Glomerular visceral epithelial cell (primary cell): ENCODE measurements at regions not wholly inside any gene's neighbourhood (a gene's known extent, or its start where the extent isn't known, plus 50 kb on each side); places are given as distances from the start of the nearest gene placed in this dataset.

Experiments used
- DNase-seq: peaks from one replicate; pipeline ENCODE4 v3.0.0-alpha.2; 2016; ENCODE audit errors: extremely low spot score

DNA sequence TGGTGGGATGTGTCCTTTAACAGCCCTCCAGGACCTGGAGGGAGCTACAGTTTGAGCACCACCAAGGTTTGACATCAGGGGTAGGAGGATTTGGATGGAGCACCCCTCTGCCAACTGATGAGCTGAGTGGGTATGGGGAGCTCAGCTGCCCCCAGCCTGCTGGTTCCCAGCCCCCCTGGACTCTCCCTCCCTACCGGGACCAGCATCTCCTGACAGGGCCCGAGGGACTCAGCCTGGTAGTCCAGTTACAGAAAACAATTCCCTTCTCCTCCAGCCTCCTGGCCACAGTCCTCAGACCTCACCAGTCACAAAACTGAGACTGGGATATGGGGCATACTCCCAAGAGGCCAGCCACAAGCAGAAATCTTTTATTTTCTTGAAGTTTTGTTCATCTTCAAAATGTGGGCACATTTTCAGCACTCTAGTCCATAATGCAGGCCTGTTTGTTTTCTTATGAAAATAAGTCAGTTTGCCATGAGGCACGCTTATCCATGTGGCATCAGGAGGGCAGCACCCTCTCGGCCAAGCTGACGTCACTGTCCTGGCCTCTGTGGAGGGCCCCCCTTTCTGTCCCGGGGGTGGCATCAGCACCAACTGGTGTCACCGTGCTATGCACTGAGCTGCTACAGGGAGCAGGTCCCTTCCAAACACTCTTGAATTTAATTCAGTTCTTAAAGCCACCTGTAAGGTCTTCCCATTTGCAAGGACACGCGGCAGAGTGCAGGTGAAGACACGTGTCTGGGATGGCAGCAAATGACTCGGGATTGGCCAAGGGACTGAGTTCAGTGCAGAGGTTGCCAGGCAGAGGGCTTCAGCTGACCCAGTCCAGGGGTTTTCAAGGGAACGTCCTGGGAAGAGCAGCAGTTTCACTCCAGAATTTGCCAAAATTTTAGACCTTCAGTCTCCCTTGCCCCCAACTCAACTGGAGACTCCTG lies 187.6 kb downstream of the GADD45G start:
- DNase-seq: no peak

- DNase-seq: no peak
Measured at GRCh38 chr9:89793124-89793495, 188.3 kb downstream of the GADD45G start.

DNA sequence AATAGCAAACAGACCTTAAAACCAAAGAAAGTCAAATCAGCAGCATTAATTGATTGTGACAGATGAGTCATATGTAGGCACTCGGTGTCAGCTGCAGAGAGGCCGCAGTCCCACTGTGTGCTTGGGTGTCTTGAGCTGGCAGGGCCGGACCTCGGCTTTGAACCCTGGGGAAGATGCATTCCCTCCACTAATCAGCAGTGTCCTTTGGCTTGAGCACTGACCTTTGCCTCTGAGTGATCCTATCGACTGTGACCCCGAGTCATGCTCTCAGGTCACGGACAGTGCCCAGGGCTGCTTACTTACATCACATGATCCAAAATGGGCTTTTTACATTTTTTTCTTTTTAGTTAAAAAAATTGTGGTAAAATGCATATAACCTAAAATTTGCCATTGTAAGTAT lies 188.7 kb downstream of the GADD45G start:
- no peak for DNase-seq

- no peak for DNase-seq
Measured at GRCh38 chr9:89794918-89795317, 190.1 kb downstream of the GADD45G start.

GRCh38 chr9:89795538-89796195 lies 190.9 kb downstream of the GADD45G start:
- no peak for DNase-seq

- no peak for DNase-seq
Measured at GRCh38 chr9:89796606-89797005, 191.8 kb downstream of the GADD45G start.

DNA sequence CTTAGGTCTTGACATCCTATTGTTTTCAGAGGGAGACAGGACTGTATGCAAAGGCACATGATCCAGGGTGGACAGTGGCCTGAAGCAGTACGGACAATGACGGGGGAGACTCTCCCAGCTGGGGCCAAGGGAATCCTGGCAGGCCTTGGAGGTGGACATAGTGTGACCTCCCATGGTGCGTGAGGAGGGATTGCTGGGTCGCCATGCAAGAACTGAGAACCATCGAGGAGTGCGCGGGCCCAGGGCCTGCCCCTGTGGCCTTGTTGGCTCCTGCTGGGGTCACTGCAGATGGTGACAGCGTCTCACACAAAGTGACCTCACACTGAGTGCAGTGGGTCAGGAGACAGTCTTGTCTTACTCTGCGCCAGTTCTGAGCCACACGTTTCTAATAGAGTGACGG lies 192.4 kb downstream of the GADD45G start:
- no peak for DNase-seq

GRCh38 chr9:89797937-89798455 lies 193.2 kb downstream of the GADD45G start:
- no peak for DNase-seq

GRCh38 chr9:89798547-89799120 lies 193.8 kb downstream of the GADD45G start:
- DNase-seq: no peak

DNA sequence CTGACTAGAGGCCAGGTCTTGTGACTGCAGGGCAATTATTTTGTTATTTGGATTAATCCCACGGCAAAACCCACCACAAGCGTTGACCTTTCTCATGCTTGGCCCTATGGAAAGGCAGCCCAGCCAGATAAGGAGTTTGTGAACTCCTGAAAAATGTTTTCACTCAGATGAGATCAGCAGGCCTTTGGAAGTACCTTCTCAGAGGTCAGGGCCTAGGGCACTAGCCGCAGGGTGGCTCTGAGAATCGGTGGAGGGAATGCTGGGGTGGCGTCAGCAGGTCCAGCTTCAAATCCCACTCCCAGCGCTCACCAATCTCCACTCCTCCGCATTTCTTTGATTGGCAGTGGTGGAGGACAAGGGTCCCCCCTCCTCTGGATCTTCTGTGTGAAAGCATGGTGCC lies 194.4 kb downstream of the GADD45G start:
- no peak for DNase-seq

- DNase-seq: no peak
Measured at GRCh38 chr9:89799766-89800165, 195.0 kb downstream of the GADD45G start.

GRCh38 chr9:89801341-89801740 lies 196.5 kb downstream of the GADD45G start:
- no peak for DNase-seq

GRCh38 chr9:89801742-89802670 lies 197.2 kb downstream of the GADD45G start:
- no peak for DNase-seq

DNA sequence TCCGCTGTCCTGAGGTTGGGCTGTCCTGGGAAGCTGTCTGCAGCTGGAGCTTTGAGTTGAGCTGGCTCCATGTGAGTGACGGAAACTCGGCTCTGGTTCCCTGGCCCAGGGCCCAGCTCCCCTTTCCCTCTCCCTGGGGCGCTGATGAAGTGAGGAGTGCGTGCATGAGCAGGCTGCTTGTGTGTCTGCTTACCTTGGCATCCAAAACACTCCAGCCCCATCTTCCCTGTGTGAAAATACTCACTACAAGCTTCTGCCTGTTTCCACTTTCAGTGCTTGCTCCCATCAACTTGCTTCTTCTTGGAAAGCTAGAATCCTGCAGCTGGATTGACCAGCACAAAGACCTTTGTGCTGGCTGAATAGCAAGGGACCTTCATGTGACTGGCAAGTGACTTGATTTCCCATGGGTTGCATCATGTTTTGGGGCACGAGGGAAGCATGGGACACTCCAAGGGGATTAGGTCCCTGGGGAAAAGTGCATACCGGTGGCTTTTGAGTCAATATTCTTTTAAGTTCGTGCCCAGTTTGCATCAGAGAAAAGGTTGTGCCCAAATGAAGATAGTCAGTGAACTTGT lies 198.1 kb downstream of the GADD45G start:
- DNase-seq: no peak

DNA sequence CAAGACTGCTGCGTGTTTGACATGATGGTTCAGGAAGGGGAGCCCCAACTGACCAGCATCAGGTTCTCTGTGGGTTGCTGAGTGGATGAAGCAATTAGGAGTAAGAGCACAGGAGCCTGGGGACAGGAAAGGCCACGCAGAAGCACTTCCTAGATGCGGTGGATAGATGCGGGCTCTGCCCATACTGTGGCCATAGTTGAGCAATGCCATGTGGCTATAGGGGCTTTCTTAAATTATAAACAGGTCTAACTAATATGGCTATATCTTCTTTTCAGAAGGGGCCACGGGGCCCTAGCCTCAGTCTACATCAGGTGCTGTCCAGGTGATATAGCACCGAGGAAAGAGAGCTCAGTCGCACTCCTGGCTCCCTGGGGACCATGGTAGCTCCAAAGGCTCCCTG lies 198.6 kb downstream of the GADD45G start:
- no peak for DNase-seq

DNA sequence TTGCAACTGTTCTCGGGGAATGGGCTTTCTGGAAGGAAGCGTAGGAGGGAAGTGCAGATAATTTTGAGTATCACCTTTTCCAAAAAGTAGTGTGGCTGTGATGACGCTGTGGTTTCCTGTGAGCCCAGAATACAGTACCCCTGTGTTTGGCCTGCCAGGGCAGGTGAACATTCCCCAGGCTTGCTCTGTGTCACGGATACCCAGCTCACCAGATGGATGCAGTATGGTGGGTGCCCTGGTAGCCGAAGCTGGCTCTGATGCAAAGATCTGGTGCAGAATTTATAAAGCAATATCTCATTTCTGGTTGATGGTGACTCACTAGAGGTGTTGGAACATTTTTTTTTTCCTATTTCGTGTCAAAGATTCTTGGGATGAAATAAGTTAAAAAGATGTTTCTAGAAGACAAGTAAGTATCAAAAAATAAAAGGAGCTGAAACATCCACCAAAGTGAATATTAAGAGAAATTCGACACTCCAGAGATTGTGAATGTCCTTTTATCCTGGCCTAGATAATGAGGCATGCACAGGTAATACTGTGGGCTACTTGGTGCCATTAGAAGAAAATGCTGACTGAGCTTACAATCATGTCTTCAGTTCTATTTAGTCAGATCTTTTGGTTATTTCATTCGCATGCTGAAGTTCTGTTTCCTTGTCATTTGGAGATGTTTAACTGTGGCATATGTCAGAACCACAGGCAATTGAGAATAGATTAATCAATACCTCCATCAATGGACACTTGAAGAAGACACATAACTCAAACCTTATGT lies 200.1 kb downstream of the GADD45G start:
- no peak for DNase-seq

DNA sequence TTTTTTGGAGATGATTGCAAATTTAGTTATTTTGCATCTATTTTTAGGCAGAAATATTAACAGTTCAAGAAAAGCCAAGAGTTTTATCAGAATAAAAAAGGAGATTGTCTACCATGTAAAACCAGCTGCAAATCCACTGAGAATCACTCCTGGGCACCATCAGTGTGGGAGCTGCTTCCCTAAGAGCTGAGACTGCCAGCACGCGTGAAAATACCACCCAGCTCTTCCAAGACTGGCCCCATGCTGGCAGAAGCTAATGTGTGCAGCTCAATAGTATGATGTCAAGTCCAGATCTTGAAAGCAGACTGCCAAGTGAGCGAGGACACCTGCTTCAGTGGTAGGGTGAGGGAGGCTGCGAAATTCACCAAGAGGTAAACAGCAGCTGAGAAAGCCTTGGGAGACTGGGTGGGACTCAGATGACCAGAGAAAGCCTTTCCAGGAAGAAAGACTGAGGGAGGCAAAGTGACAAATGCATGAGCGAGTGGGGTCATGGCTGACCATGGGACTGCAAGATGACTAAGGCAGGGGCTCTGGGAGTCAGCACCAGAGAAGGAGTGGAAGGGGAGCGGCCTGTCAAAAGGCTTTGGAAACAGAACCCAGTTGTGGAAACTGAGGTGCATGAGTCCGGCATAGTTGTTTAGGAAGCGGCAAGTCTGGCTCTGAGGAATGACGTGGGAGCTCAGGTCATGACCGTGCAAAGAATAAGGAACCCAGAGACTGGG lies 200.9 kb downstream of the GADD45G start:
- no peak for DNase-seq

- DNase-seq: peak; percentile 55
Measured at GRCh38 chr9:89806371-89807100, 201.7 kb downstream of the GADD45G start.

- DNase-seq: no peak
Measured at GRCh38 chr9:89807101-89807395, 202.2 kb downstream of the GADD45G start.
